HG02588 (cell line): ENCODE measurements at regions not wholly inside any gene's neighbourhood (a gene's known extent, or its start where the extent isn't known, plus 50 kb on each side); places are given as distances from the start of the nearest gene placed in this dataset.
"Not testable (repeated sequence)": the region's sequence is repeated elsewhere in the genome, so short reads cannot be mapped to it uniquely, and the experiment has no call there.

Experiments
- ATAC-seq: cut with Tn5 transposase; IDR thresholded peaks from one replicate; pipeline ENCODE4 v1.9.1; 2021; ENCODE audit warnings: mild to moderate bottlenecking, moderate library complexity; ENCODE audit not compliant: unreplicated experiment

- ATAC-seq: no peak
These were observed 312.7 kb upstream of the RNF32 start for GRCh38 chr7:156327916-156328315.

- no peak for ATAC-seq
These were observed 313.1 kb upstream of the RNF32 start for GRCh38 chr7:156327474-156327873.

- ATAC-seq: no peak
These were observed 316.4 kb upstream of the RNF32 start for GRCh38 chr7:156324201-156324600.

- not testable (repeated sequence) for ATAC-seq
These were observed 319.1 kb upstream of the RNF32 start for GRCh38 chr7:156321430-156321829.

DNA sequence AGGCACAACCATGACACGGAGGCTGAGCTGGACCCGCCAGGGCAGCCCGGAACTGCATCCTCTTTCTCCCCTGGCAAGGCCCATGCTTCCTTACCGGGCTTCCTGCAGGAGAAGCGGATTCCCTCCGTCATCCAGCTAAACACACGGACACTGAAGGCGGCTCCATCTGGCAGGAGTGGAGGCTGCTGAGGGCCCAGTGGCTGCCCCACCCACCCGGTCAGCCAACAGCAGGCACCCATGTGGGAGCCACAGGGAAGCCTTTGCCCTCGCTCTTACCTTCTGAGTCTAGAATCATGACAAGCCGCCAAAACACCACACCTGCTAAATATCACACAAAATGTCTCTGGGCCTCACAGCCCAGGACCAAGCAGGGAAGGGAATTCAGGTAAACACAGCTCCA is 321.6 kb upstream of the RNF32 start:
- no peak for ATAC-seq

DNA sequence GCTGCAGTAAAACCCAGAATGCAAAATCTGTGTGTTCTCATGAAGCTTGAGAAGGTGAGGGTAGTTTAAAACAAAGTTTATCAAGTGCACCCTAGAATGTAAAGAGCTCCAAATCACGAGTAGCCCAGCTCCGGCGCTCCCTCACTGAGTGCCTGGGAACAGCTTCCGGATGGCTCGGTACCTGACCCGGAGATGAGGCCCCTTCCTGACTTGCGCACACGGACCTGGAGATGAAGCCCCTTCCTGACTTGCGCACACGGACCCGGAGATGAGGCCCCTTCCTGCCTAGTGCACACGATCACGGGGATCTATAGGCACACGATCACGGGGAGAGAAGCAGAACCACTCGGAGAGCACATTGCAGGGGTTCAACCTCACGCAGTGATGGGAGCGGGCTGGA is 322.1 kb upstream of the RNF32 start:
- ATAC-seq: no peak

DNA sequence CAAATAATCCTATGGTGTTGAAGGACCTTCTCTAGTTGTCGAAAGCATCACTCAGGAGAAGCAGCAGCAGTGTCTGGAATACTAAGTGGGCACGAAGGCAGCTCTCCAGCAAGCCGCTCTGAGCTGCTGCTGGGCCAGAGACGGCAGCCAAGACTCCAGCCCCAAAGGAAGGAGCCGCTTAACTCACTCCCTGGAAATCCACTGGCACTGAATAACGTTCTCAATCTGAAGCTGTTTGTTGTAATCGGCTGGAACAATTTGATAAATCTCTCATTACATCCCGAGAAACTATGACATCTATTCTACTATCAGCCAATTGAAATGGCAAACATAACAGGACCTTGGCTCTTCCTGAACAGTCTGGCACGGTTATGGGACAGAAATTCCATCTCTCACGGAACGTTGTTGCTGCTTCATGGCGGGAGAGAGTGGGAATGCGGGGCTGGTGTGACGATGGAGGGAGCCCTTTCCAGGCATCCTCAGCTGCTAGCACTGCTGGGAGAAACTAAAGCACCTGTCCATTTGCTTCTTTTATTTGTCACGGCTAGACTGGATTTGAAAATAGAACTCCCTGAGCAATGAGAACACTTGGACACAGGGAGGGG is 331.5 kb upstream of the RNF32 start:
- no peak for ATAC-seq

GRCh38 chr7:156307193-156307592 is 333.4 kb upstream of the RNF32 start:
- no peak for ATAC-seq

DNA sequence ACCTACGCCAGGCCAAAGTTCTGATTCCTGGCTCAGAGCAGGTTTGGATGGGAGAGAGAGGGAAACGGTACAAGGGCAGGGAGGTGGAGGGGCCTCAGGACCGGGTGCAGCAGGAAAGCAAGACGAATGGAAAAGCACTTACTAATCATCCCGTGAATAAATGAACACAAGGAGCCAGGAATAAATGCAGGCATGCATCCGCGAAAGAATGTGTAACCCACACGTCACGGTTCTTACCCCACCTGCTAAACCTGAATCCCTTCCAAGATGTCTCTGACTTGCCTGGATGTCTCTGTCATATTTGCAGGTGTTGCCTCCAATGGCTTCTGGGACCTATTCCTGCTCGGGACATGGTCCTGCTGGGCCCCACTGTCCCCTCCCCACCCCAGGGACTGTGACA is 335.2 kb upstream of the RNF32 start:
- no peak for ATAC-seq

- ATAC-seq: no peak
These were observed 357.8 kb upstream of the RNF32 start for GRCh38 chr7:156282816-156283215.

DNA sequence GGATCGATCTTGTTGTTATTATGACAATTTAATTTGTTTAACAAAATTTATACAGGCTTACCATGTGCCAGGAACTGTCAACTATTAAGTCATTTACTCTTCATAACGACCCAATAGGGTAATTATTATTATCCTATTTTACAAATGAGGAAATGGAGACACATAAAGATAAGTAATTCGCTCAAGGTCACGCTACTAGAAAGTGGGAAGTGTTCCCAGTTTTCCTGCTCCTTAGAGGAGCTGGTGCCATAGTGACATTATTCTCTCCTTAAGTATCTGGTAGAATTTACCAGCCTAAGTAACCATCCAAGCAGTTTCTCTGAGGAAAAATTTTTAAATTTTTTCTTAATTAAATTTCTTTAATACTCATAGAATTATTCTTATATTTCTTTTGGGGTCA is 360.9 kb upstream of the RNF32 start:
- ATAC-seq: no peak

DNA sequence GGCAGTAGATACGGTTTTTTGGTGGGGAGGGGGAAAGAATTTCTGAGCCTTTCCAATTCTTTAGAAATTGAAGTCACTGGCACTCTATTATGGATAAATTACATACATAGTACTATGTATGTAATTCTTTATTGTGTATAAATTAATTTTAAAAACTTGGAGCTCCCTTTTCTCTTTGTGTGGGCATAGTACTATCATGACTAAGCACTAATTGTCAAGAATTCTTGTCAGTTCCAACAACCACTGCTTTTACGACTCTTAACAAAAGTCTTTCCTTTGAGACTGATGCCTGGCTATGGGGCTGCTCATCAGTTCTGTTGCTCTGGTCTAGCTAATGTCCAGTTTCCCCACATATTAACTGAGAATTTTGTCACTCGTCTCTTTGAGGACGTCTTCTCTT is 365.3 kb upstream of the RNF32 start:
- no peak for ATAC-seq

GRCh38 chr7:156274557-156274956 is 366.0 kb upstream of the RNF32 start:
- ATAC-seq: no peak

- no peak for ATAC-seq
These were observed 379.0 kb upstream of the RNF32 start for GRCh38 chr7:156261581-156261980.

DNA sequence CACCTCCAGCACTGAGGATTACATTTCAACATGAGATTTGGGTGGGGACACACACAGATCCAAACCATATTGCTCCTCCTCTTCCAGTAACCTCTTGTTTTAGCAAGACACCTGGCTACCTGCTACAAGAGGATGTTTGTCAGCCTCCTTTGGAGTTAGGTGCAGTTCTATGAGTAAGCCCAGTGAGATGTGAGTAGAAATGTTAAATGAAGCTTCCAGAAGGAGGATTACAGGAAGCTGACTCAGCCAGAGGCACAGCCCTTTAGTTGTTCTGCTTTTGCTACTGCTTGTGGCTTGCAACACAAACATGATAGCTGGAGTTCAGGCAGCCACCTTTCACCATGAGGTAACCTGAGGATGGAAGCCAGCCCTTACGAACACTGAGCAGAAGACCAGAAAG is 382.7 kb upstream of the RNF32 start:
- ATAC-seq: no peak

- ATAC-seq: no peak
These were observed 384.9 kb upstream of the RNF32 start for GRCh38 chr7:156255635-156256034.

DNA sequence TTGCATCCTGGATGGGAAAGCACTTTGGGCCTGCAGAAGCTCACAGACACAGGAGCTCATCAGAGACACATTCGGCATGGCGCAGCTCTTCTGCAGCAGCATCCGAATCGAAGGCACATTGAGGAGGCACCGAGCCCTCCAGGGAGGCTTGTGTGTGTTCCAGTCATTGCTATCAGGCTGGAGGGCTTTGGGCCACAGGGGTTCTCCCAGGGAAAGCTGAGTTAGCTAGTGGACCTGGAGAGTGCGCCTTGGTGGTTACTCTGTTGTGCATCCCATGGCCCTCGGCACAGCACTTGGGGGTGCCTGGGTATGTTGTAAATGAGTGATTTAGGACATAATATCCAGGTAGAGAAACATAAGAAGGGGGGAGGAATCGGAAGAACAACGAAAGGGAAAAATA is 388.7 kb upstream of the RNF32 start:
- no peak for ATAC-seq

- ATAC-seq: no peak
These were observed 400.0 kb upstream of the RNF32 start for GRCh38 chr7:156240532-156240931.

GRCh38 chr7:156238366-156239133 is 402.0 kb upstream of the RNF32 start:
- ATAC-seq: no peak

- ATAC-seq: no peak
These were observed 403.0 kb upstream of the RNF32 start for GRCh38 chr7:156237614-156238013.

GRCh38 chr7:156236936-156237599 is 403.5 kb upstream of the RNF32 start:
- no peak for ATAC-seq

DNA sequence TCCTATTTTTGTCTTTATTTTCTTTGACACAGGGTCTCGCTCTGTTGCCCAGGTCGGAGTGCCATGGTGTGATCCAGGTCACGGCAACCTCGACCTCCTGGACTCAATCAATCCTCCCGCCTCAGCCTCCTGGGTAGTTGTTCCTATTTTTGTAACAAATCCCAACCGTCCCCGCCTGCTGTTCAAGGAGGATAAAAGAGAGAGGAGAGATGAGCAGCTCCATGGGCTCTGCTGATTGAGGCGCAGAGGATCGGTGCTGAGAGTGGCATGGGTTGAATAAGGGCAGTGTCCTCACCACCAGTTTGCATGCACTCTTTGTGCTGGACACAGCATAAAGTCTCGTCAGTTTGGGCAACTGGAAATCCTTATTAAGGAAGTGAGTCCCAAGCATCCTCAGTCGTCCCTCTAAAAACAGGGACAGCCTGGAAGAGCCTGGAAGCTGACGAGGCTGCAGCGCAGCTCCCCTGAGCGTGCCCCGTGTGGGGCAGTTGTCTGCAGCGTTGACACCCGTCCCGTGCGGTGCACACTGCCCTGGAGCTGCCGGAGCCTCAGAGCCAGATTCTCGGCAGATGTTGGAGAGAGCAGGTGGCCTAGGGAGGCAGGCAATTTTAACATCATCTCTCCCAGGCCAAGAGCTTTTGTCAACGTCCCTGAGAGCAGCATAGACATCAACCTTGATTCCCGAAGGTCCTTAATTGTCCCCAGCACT is 404.2 kb upstream of the RNF32 start:
- ATAC-seq: no peak
